Fibroblast of skin of scalp (primary cell): ENCODE measurements at regions not wholly inside any gene's neighbourhood (a gene's known extent, or its start where the extent isn't known, plus 50 kb on each side); places are given as distances from the start of the nearest gene placed in this dataset.
"Not testable (repeated sequence)": the region's sequence is repeated elsewhere in the genome, so short reads cannot be mapped to it uniquely, and the experiment has no call there.

Experiments
- DNase-seq: peaks from one replicate; pipeline ENCODE4 v3.0.0-alpha.2; 2013

- DNase-seq, result peak; percentile 91
Observed at GRCh38 chr3:128549283-128550112, 56.5 kb upstream of the GATA2 start.

- DNase-seq, result peak; percentile 43
Observed at GRCh38 chr3:128548426-128549282, 55.7 kb upstream of the GATA2 start.

GRCh38 chr3:128548021-128548420 is 55.0 kb upstream of the GATA2 start:
- DNase-seq, result no peak

GRCh38 chr3:128547368-128547987 is 54.5 kb upstream of the GATA2 start:
- peak; percentile 72 for DNase-seq

GRCh38 chr3:128546646-128547045 is 53.6 kb upstream of the GATA2 start:
- no peak for DNase-seq

- no peak for DNase-seq
Observed at GRCh38 chr3:128545120-128545752, 52.2 kb upstream of the GATA2 start.

- no peak for DNase-seq
Observed at GRCh38 chr3:128544190-128544589, 51.2 kb upstream of the GATA2 start.

GRCh38 chr3:128543570-128544174 is 50.7 kb upstream of the GATA2 start:
- not testable (repeated sequence) for DNase-seq
